Embryonic facial prominence (tissue), 1 donor: ENCODE measurements at regions not wholly inside any gene's neighbourhood (a gene's known extent, or its start where the extent isn't known, plus 50 kb on each side); places are given as distances from the start of the nearest gene placed in this dataset.

Experiments
- DNase-seq: peaks from one replicate; pipeline ENCODE4 v3.0.0-alpha.2; 2016; ENCODE audit errors: extremely low spot score

GRCh38 chr1:103854279-103854678 is 104.6 kb downstream of the AMY1C start:
- no peak for DNase-seq

- no peak for DNase-seq
Observed at GRCh38 chr1:103859721-103860120, 110.0 kb downstream of the AMY1C start.

GRCh38 chr1:103898576-103899345 is 149.1 kb downstream of the AMY1C start:
- no peak for DNase-seq

GRCh38 chr1:103900005-103900404 is 150.3 kb downstream of the AMY1C start:
- DNase-seq = no peak

GRCh38 chr1:103901072-103901471 is 151.4 kb downstream of the AMY1C start:
- DNase-seq = no peak

- no peak for DNase-seq
Observed at GRCh38 chr1:103905363-103905762, 155.7 kb downstream of the AMY1C start.

DNA sequence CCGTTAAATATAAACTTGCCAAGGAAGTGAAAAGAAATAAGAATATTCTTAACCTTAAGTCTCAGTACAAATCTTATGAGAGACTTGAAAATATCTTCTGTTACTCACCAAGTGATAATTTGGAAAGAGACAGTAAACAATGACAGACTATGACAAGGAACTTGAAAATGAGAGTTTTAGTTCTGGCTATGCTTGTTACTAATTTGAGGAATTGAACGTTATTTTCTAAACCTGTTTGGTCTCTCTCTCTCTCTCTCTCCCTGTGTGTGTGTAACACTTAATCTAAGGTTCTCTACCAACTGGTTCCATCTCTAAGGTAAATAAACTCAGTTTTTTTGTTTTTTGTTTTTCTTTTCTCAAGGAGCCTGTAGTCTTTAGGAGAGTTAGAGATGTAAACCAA is 161.8 kb downstream of the AMY1C start:
- no peak for DNase-seq

DNA sequence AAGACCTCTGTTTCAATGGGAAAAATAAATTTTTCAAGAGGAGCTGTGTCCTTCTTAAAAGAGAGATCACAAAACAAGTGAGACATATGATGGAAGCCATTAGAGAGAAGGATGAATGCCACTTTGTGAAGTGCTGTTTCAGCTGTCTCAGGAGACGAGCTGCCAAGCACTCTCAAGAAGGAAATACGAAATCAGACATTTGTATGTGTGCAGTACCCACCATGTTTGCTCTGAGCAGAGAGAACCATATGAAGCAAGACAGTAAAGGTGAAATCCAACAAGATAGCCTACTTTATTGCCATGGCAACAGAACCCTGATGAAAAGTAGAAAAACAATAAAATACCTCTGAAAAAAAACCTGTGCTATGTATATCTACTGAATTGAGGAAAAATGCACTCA is 168.1 kb downstream of the AMY1C start:
- no peak for DNase-seq

DNA sequence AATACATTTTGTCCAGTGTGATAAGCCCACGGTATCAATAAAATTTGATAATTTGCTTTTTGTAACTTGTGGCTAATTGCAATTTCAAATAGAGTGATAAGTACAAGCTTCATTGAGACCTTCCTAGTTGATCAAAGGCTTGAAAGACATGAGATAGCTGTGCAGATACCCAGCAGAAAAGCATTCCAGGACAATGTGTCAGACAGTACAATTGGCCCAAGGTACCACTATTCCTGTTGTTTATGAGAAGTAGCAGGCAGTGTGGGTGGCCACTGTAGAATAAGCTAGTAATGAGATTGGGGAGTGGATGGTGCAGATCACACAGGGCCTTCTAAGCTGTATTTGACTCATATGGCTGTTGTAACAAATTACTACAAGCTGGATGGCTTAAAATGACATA is 182.2 kb downstream of the AMY1C start:
- no peak for DNase-seq

- DNase-seq = no peak
Observed at GRCh38 chr1:103937763-103938357, 188.2 kb downstream of the AMY1C start.

DNA sequence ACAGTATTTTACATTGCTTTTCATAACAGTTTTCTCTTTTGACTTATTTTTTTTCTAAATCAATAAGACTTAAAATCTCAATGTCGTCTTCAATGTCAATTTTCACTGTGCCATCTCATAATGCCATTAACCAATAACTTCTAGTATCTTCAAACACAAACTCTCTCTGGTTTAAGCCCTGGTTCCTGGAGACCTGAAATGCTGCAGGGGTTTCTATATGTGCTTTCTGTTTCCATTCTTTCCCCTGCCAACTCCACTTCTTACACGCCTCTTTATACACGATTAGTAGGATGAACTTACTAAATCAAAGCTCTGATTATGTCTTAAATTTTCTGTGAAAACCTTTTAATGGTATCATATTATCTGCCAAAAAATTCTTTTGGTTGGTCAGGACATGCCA is 191.4 kb downstream of the AMY1C start:
- DNase-seq = no peak

- DNase-seq = no peak
Observed at GRCh38 chr1:103942029-103942428, 192.3 kb downstream of the AMY1C start.

GRCh38 chr1:103945774-103946173 is 196.1 kb downstream of the AMY1C start:
- DNase-seq = no peak

DNA sequence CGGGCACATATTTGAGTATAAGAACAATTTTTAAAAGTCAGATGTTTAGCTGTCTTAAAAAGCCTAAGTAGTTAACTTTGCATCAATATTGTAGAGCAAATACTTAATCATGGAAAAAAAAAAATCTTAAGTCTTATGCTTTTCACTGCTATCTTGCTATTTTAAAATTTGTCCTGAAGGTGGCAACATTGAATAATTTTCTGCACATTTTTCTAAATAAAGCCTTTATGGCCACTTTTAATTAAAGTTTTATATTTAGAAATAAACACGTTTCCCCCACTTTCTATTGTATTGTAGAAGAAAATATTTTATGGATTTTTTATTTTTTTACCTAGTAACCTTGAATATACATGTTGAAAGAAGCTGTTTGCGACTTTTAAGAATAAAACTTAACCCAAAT is 198.8 kb downstream of the AMY1C start:
- DNase-seq = no peak

GRCh38 chr1:103949779-103950178 is 200.1 kb downstream of the AMY1C start:
- no peak for DNase-seq

GRCh38 chr1:103953386-103953785 is 203.7 kb downstream of the AMY1C start:
- no peak for DNase-seq

DNA sequence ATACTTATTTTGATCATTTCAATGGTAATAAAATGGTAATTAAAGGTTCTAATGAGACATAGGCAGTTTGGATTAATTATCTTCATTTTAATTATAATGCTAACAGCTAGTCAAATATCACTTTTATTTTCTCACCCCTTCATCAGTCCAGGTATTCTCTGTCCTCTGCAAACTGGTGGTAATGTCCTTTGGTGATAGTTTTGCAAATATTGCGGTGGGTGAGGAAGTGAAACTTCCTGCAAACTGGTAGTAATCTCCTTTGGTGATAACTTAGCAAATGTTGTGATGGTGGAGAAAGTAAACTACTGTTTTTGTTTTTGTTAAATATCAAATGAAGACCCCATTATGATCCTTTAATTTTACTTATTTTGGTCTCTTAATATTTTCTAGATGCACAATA is 209.0 kb downstream of the AMY1C start:
- DNase-seq = no peak

GRCh38 chr1:103959565-103959964 is 209.9 kb downstream of the AMY1C start:
- no peak for DNase-seq

- no peak for DNase-seq
Observed at GRCh38 chr1:103960045-103960444, 210.3 kb downstream of the AMY1C start.

- DNase-seq = no peak
Observed at GRCh38 chr1:103960710-103961109, 211.0 kb downstream of the AMY1C start.

DNA sequence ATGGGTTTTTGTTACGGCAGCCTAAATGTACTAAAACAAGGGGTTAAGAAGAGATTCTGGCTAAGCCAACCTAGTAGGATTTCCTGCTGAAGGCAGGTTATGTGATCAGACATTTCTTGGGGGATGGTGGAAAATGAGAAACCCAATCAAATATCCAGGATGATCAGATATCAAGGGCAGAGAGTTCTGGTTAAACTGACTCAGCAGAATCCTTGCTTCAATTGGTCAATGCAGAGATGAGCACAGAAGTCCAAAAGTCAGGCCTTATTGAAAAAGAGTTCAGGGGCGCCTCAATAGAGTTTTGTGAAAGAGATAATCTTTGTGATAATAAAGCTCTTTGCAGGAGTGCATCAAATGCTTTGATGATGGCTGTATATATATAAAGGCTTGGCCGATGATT is 237.1 kb downstream of the AMY1C start:
- DNase-seq = no peak

DNA sequence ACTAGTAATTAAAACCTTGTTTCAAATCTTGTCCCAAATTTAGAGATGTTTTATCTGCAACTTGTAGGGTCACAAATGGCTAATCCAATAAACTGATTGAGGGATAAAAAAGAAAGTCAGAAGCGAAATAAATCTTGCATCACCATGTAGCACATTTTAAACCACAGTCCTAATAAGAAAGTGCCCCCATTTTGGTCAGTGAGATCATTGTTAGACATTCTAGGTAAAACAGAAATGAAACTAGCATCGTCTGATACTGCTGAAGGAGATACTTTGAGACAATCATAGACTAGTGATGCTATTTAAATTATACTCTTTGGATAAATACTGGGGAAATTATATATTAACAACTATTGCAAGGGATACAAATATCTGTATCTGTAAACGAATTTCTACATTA is 247.9 kb downstream of the AMY1C start:
- DNase-seq = no peak

DNA sequence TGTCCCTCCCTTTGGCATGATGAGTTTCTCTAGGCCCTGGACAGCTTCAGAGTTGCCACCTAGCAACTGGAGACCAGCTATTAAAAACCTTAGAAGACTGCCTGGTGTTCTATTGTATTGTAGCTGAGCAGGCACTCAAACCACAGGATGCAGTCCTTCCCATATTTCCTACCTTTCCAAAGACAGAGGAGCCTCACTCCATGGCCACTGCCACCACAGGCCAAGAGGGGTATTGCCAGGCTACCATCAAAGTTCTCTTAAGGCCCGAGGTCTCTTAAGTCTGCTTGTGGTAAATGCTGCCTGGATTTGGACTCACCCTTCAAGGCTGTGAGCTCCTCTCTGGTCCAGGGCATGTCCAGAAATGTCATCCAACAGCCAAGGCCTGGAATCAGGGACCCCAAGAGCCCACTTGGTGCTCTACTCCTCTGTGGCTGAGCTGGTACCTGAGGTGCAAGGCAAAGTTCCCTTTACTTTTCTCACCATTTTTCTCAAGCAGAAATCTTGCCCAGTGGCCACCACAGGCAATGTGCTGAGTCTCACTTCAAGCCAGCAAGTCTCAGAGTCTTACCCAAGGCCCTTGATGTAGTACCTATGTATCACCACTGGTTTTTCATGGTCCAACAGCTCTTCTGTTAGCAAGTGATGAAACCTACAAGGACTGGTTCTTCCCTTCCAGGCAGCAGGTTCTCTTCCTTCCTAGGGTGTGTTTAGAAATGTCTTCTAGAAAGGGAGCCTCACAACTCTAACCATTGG is 269.4 kb downstream of the AMY1C start:
- no peak for DNase-seq
